ENCODE measurements at regions not wholly inside any gene's neighbourhood (a gene's known extent, or its start where the extent isn't known, plus 50 kb on each side); places are given as distances from the start of the nearest gene placed in this dataset.

DNA sequence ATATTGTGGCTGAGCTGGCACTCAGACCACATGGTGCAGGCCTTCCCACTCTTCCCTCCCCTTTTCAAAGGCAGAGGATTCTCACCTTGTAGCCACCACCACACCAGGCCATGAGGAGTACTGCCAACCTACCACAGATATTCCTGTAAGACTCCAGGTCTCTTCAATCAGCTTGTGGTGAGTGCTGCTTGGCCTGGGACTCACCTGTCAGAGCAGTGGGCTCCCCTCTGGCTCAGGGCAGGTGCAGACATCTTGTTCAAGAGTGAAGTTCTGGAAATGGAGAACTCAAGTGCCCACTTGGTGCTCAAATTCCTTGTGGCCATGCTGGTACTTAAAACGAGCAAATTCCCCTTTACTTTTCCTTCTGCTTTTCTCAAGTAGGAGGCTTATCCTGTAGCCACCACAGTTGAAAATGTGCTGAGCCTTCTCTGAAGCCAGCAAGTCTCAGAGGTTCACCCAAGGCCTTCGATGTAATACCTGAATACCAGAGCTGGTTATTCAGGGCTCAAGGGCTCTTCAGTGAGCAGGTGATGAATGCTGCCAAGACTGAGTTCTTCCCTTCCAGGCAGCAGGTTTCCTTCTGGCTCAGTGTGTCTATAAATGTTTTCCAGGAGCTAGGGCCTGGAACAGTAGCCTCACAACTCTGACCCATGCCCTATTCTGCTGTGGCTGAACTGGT, 212.9 kb downstream of the TEX13C start:
- ATAC-seq: no peak
- Mint-ChIP-seq H3K36me3 (no peaks in the 10 kb centered on the region), H3K4me3 (no peak overlapping the region), H3K4me1 (no peaks in the 10 kb centered on the region), H3K27ac (no peak overlapping the region), H3K9me3 (peaks cover 0 to 11% (median 0%) of the 10 kb centered on the region in 11 donors), H3K27me3 (peaks cover 0 to 6% (median 0%) of the 10 kb centered on the region in 5 donors)
- Histone ChIP-seq H3K9me3 (ENCODE audit: control insufficient read depth in 2 of 3, low read length in 3 of 3) (no peaks in the 10 kb centered on the region), H3K27me3 (ENCODE audit: control insufficient read depth in 2 of 2, insufficient read depth in 2 of 2, low read length in 2 of 2) (no peaks in the 10 kb centered on the region), H3K27ac (ENCODE audit: low read depth, low read length) (no peak overlapping the region), H3K4me1 (ENCODE audit: control insufficient read depth in 2 of 2, insufficient read depth in 2 of 2, low read length in 2 of 2) (no peaks in the 10 kb centered on the region), H3K36me3 (ENCODE audit: control insufficient read depth in 2 of 3, insufficient read depth in 3 of 3, low read length in 3 of 3) (no peaks in the 10 kb centered on the region), H3K4me3 (ENCODE audit: low read length) (no peak overlapping the region)
- intact Hi-C loops (cut with micrococcal nuclease): no loop called here
- DNase-seq: no peak
- ChIA-PET CTCF (no interaction called here), POLR2A (no interaction called here)

- no peak overlapping the region for H3K27ac Mint-ChIP-seq
- H3K4me1 Mint-ChIP-seq: no peaks in the 10 kb centered on the region
- H3K9me3 Mint-ChIP-seq: peaks cover 0 to 8% (median 0%) of the 10 kb centered on the region in 11 donors
- ChIA-PET CTCF (no interaction called here), POLR2A (no interaction called here)
- no peaks in the 10 kb centered on the region for H3K36me3 Mint-ChIP-seq
- ATAC-seq: no peak
- Histone ChIP-seq H3K4me3 (ENCODE audit: low read length) (no peak overlapping the region), H3K4me1 (ENCODE audit: control insufficient read depth in 2 of 2, insufficient read depth in 2 of 2, low read length in 2 of 2) (no peaks in the 10 kb centered on the region), H3K27me3 (ENCODE audit: control insufficient read depth in 2 of 2, insufficient read depth in 2 of 2, low read length in 2 of 2) (no peaks in the 10 kb centered on the region), H3K36me3 (ENCODE audit: control insufficient read depth in 2 of 3, insufficient read depth in 3 of 3, low read length in 3 of 3) (no peaks in the 10 kb centered on the region), H3K9me3 (ENCODE audit: control insufficient read depth in 2 of 3, low read length in 3 of 3) (no peaks in the 10 kb centered on the region), H3K27ac (ENCODE audit: low read depth, low read length) (no peak overlapping the region)
- DNase-seq: no peak
- intact Hi-C loops (cut with micrococcal nuclease): no loop called here
- peaks cover 0 to 6% (median 0%) of the 10 kb centered on the region in 5 donors for H3K27me3 Mint-ChIP-seq
- no peak overlapping the region for H3K4me3 Mint-ChIP-seq
Observed at GRCh38 chrX:125533352-125533751, 213.7 kb downstream of the TEX13C start.

- CTCF ChIA-PET: no interaction called here
- no peak for DNase-seq
- peaks cover 0 to 8% (median 2%) of the 10 kb centered on the region in 11 donors for H3K9me3 Mint-ChIP-seq
- Histone ChIP-seq H3K27ac (ENCODE audit: low read depth, low read length) (no peak overlapping the region), H3K36me3 (ENCODE audit: control insufficient read depth in 2 of 3, insufficient read depth in 3 of 3, low read length in 3 of 3) (no peaks in the 10 kb centered on the region), H3K27me3 (ENCODE audit: control insufficient read depth in 2 of 2, insufficient read depth in 2 of 2, low read length in 2 of 2) (no peaks in the 10 kb centered on the region), H3K9me3 (ENCODE audit: control insufficient read depth in 2 of 3, low read length in 3 of 3) (no peaks in the 10 kb centered on the region), H3K4me3 (ENCODE audit: low read length) (no peak overlapping the region), H3K4me1 (ENCODE audit: control insufficient read depth in 2 of 2, insufficient read depth in 2 of 2, low read length in 2 of 2) (no peaks in the 10 kb centered on the region)
- no peak for ATAC-seq
- H3K36me3 Mint-ChIP-seq: no peaks in the 10 kb centered on the region
- no peaks in the 10 kb centered on the region for H3K4me1 Mint-ChIP-seq
- no peak overlapping the region for H3K27ac Mint-ChIP-seq
- H3K4me3 Mint-ChIP-seq: no peak overlapping the region
- intact Hi-C loops (cut with micrococcal nuclease): no loop called here
- H3K27me3 Mint-ChIP-seq: no peaks in the 10 kb centered on the region
- POLR2A ChIA-PET: no interaction called here
Observed at GRCh38 chrX:125544031-125544660, 224.5 kb downstream of the TEX13C start.

DNA sequence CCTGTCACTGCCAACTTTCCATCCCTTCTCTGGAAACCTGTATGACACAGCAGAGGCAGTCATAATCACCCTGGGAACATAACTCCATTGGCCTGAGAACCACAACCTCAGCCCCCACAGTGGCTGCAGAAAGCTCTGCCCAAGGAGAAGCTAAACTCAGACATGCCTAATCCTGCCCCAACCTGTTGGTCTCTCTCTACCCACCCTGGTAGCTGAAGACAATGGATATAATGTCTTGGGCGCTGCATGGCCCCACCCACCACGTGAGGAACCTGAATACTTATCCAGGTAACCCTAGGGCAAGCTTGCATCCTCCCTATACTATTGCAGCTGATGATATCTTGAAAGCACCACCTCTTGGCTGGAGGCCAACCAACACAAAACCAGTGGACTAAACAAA, 225.2 kb downstream of the TEX13C start:
- Mint-ChIP-seq H3K4me3 (no peak overlapping the region), H3K9me3 (peaks cover 0 to 8% (median 0%) of the 10 kb centered on the region in 11 donors), H3K4me1 (no peaks in the 10 kb centered on the region), H3K36me3 (no peaks in the 10 kb centered on the region), H3K27ac (no peak overlapping the region), H3K27me3 (no peaks in the 10 kb centered on the region)
- intact Hi-C loops (cut with micrococcal nuclease): no loop called here
- Histone ChIP-seq H3K27me3 (ENCODE audit: control insufficient read depth in 2 of 2, insufficient read depth in 2 of 2, low read length in 2 of 2) (no peaks in the 10 kb centered on the region), H3K27ac (ENCODE audit: low read depth, low read length) (no peak overlapping the region), H3K36me3 (ENCODE audit: control insufficient read depth in 2 of 3, insufficient read depth in 3 of 3, low read length in 3 of 3) (no peaks in the 10 kb centered on the region), H3K4me3 (ENCODE audit: low read length) (no peak overlapping the region), H3K4me1 (ENCODE audit: control insufficient read depth in 2 of 2, insufficient read depth in 2 of 2, low read length in 2 of 2) (no peaks in the 10 kb centered on the region), H3K9me3 (ENCODE audit: control insufficient read depth in 2 of 3, low read length in 3 of 3) (no peaks in the 10 kb centered on the region)
- CTCF ChIA-PET: no interaction called here
- no peak for ATAC-seq
- no peak for DNase-seq
- POLR2A ChIA-PET: no interaction called here

DNA sequence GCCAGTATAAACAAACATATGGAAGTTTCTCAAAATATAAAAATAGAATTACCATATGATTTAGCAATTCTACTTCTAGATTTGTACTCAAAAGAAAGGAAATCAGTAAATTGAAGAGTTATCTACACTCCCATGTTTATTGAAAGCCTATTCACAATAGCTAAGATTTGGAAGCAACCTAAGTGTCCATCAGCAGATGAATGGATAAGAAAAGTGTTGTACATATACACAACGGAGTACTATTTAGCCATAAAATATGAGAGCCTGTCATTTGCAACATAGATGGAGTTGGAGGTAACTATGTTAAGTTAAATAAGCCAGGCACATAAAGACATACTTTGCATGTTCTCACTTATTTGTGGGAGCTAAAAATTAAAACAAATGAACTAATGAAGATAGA, 257.8 kb downstream of the TEX13C start:
- intact Hi-C loops (cut with micrococcal nuclease): no loop called here
- no peaks in the 10 kb centered on the region for H3K9me3 ChIP-seq (ENCODE audit: control insufficient read depth in 2 of 3, low read length in 3 of 3)
- CTCF ChIA-PET: no interaction called here
- no peak overlapping the region for H3K4me3 Mint-ChIP-seq
- peaks cover 0 to 3% (median 0%) of the 10 kb centered on the region in 11 donors for H3K9me3 Mint-ChIP-seq
- no peaks in the 10 kb centered on the region for H3K27me3 Mint-ChIP-seq
- no peak overlapping the region for H3K4me3 ChIP-seq (ENCODE audit: low read length)
- no peaks in the 10 kb centered on the region for H3K4me1 ChIP-seq (ENCODE audit: control insufficient read depth in 2 of 2, insufficient read depth in 2 of 2, low read length in 2 of 2)
- ATAC-seq (no peak), DNase-seq (no peak)
- no peaks in the 10 kb centered on the region for H3K36me3 ChIP-seq (ENCODE audit: control insufficient read depth in 2 of 3, insufficient read depth in 3 of 3, low read length in 3 of 3)
- POLR2A ChIA-PET: no interaction called here
- no peak overlapping the region for H3K27ac ChIP-seq (ENCODE audit: low read depth, low read length)
- H3K27ac Mint-ChIP-seq: no peak overlapping the region
- H3K36me3 Mint-ChIP-seq: no peaks in the 10 kb centered on the region
- H3K4me1 Mint-ChIP-seq: no peaks in the 10 kb centered on the region
- H3K27me3 ChIP-seq (ENCODE audit: control insufficient read depth in 2 of 2, insufficient read depth in 2 of 2, low read length in 2 of 2): no peaks in the 10 kb centered on the region

DNA sequence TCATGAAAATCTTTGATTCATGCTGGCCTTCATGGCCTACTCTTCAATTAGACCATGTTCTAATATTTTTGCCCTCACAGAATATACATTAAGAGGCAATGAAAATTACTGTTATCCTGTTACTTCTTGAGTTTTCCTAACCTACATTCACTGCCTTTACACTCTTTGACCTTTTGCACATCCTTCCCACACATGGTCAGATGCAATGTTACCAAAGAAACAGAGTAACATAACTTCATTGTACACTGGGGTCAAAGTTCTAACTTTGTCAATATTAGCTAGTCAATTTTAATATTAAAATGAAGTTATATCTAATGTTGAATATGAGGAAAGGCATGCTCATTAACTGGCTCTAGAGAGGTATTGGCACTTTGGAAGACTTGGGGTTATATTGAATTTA, 284.8 kb downstream of the TEX13C start:
- ChIA-PET CTCF (no interaction called here), POLR2A (no interaction called here)
- Histone ChIP-seq H3K36me3 (ENCODE audit: control insufficient read depth in 2 of 3, insufficient read depth in 3 of 3, low read length in 3 of 3) (no peaks in the 10 kb centered on the region), H3K27ac (ENCODE audit: low read depth, low read length) (no peak overlapping the region), H3K4me3 (ENCODE audit: low read length) (no peak overlapping the region), H3K27me3 (ENCODE audit: control insufficient read depth in 2 of 2, insufficient read depth in 2 of 2, low read length in 2 of 2) (no peaks in the 10 kb centered on the region), H3K4me1 (ENCODE audit: control insufficient read depth in 2 of 2, insufficient read depth in 2 of 2, low read length in 2 of 2) (no peaks in the 10 kb centered on the region), H3K9me3 (ENCODE audit: control insufficient read depth in 2 of 3, low read length in 3 of 3) (no peaks in the 10 kb centered on the region)
- no peak overlapping the region for H3K4me3 Mint-ChIP-seq
- H3K27ac Mint-ChIP-seq: no peak overlapping the region
- ATAC-seq: no peak
- H3K4me1 Mint-ChIP-seq: no peaks in the 10 kb centered on the region
- no peaks in the 10 kb centered on the region for H3K36me3 Mint-ChIP-seq
- H3K9me3 Mint-ChIP-seq: peaks cover 0 to 4% (median 0%) of the 10 kb centered on the region in 11 donors
- no peak for DNase-seq
- intact Hi-C loops (cut with micrococcal nuclease): no loop called here
- no peaks in the 10 kb centered on the region for H3K27me3 Mint-ChIP-seq

GRCh38 chrX:125605145-125605544, 285.5 kb downstream of the TEX13C start:
- Histone ChIP-seq H3K4me1 (ENCODE audit: control insufficient read depth in 2 of 2, insufficient read depth in 2 of 2, low read length in 2 of 2) (no peaks in the 10 kb centered on the region), H3K27ac (ENCODE audit: low read depth, low read length) (no peak overlapping the region), H3K4me3 (ENCODE audit: low read length) (no peak overlapping the region), H3K27me3 (ENCODE audit: control insufficient read depth in 2 of 2, insufficient read depth in 2 of 2, low read length in 2 of 2) (no peaks in the 10 kb centered on the region), H3K9me3 (ENCODE audit: control insufficient read depth in 2 of 3, low read length in 3 of 3) (no peaks in the 10 kb centered on the region), H3K36me3 (ENCODE audit: control insufficient read depth in 2 of 3, insufficient read depth in 3 of 3, low read length in 3 of 3) (no peaks in the 10 kb centered on the region)
- no peak overlapping the region for H3K4me3 Mint-ChIP-seq
- H3K9me3 Mint-ChIP-seq: peaks cover 0 to 2% (median 0%) of the 10 kb centered on the region in 11 donors
- no peak for ATAC-seq
- no peaks in the 10 kb centered on the region for H3K27me3 Mint-ChIP-seq
- no peaks in the 10 kb centered on the region for H3K36me3 Mint-ChIP-seq
- ChIA-PET CTCF (no interaction called here), POLR2A (no interaction called here)
- H3K4me1 Mint-ChIP-seq: no peaks in the 10 kb centered on the region
- intact Hi-C loops (cut with micrococcal nuclease): no loop called here
- DNase-seq: no peak
- H3K27ac Mint-ChIP-seq: no peak overlapping the region

All from naive thymus-derived CD4-positive, alpha-beta T cell (primary cell).